MM.1S (cell line): ENCODE measurements at regions not wholly inside any gene's neighbourhood (a gene's known extent, or its start where the extent isn't known, plus 50 kb on each side); places are given as distances from the start of the nearest gene placed in this dataset.
"Not testable (repeated sequence)": the region's sequence is repeated elsewhere in the genome, so short reads cannot be mapped to it uniquely, and the experiment has no call there.

Experiments used
- DNase-seq: peaks from one replicate; pipeline ENCODE4 v3.0.0-alpha.2; 2015
- H2AFZ ChIP-seq: fragments of 300-600 bp; sonication (generic); 2 replicates; pipeline ENCODE4 v1.6.0; 2016; ENCODE audit warnings: antibody characterized with exemption, low read length
- H3F3A ChIP-seq: fragments of 300-600 bp; sonication (generic); 2 replicates; pipeline ENCODE4 v1.6.1; 2016; ENCODE audit warnings: mild to moderate bottlenecking, antibody characterized with exemption, low read length, moderate library complexity, mixed read lengths; ENCODE audit not compliant: insufficient read depth
- H3K27ac ChIP-seq: fragments of 300-600 bp; sonication (generic); 2 replicates; pipeline ENCODE4 v1.5.1; 2016; ENCODE audit warnings: mild to moderate bottlenecking, low read length
- H3K27me3 ChIP-seq: fragments of 300-600 bp; sonication (generic); replicated peaks from 2 replicates; pipeline ENCODE4 v1.6.0; 2016; ENCODE audit warnings: low read length; ENCODE audit not compliant: insufficient read depth
- H3K36me3 ChIP-seq: fragments of 300-600 bp; sonication (generic); replicated peaks from 2 replicates; pipeline ENCODE4 v1.6.1; 2016; ENCODE audit warnings: mild to moderate bottlenecking, low read length, mixed read lengths; ENCODE audit not compliant: insufficient read depth
- H3K4me1 ChIP-seq: fragments of 300-600 bp; sonication (generic); 2 replicates; pipeline ENCODE4 v1.6.1; 2016; ENCODE audit warnings: low read length, mixed read lengths
- H3K4me2 ChIP-seq: fragments of 300-600 bp; sonication (generic); 2 replicates; pipeline ENCODE4 v1.6.0; 2016; ENCODE audit warnings: low read depth, low read length
- H3K4me3 ChIP-seq: fragments of 300-600 bp; sonication (generic); 2 replicates; pipeline ENCODE4 v1.5.1; 2016; ENCODE audit warnings: low read length, mixed read lengths
- H3K79me2 ChIP-seq: fragments of 300-600 bp; sonication (generic); 2 replicates; pipeline ENCODE4 v1.6.1; 2016; ENCODE audit warnings: mixed run types, low read length, mixed read lengths
- H3K9ac ChIP-seq: fragments of 300-600 bp; sonication (generic); 2 replicates; pipeline ENCODE4 v1.6.1; 2016; ENCODE audit warnings: low read length, mixed read lengths
- H3K9me2 ChIP-seq: fragments of 300-600 bp; sonication (generic); replicated peaks from 2 replicates; pipeline ENCODE4 v1.6.1; 2016; ENCODE audit warnings: mild to moderate bottlenecking, low read length, mixed read lengths; ENCODE audit not compliant: insufficient read depth
- H3K9me3 ChIP-seq: fragments of 300-600 bp; sonication (generic); replicated peaks from 2 replicates; pipeline ENCODE4 v1.6.1; 2016; ENCODE audit warnings: mild to moderate bottlenecking, low read length, mixed read lengths; ENCODE audit not compliant: insufficient read depth
- H4K20me1 ChIP-seq: fragments of 300-600 bp; sonication (generic); 2 replicates; pipeline ENCODE4 v1.6.1; 2016; ENCODE audit warnings: mild to moderate bottlenecking, low read length, moderate library complexity, mixed read lengths; ENCODE audit not compliant: insufficient read depth

GRCh38 chr9:67418496-67419079, 426.2 kb upstream of the SPATA31A3 start:
- H3K9me3 ChIP-seq, H3K27ac ChIP-seq, H3K79me2 ChIP-seq, H3K4me1 ChIP-seq, H3K27me3 ChIP-seq, H3K36me3 ChIP-seq, H4K20me1 ChIP-seq, H3K9me2 ChIP-seq, H3F3A ChIP-seq, H2AFZ ChIP-seq, H3K4me2 ChIP-seq, H3K9ac ChIP-seq, DNase-seq, H3K4me3 ChIP-seq: not testable (repeated sequence)

GRCh38 chr9:67417341-67417983, 425.1 kb upstream of the SPATA31A3 start:
- not testable (repeated sequence) for H3K9me3 ChIP-seq, H2AFZ ChIP-seq, H3K4me1 ChIP-seq, H3K4me2 ChIP-seq, H3K9me2 ChIP-seq, H3K36me3 ChIP-seq, H3K4me3 ChIP-seq, H3K27ac ChIP-seq, H3K27me3 ChIP-seq, H3K79me2 ChIP-seq, H3K9ac ChIP-seq, H4K20me1 ChIP-seq, H3F3A ChIP-seq, DNase-seq

- not testable (repeated sequence) for H3F3A ChIP-seq, DNase-seq, H3K27ac ChIP-seq, H3K9me3 ChIP-seq, H3K27me3 ChIP-seq, H3K9ac ChIP-seq, H3K4me1 ChIP-seq, H3K4me3 ChIP-seq, H3K36me3 ChIP-seq, H3K79me2 ChIP-seq, H3K4me2 ChIP-seq, H4K20me1 ChIP-seq, H2AFZ ChIP-seq, H3K9me2 ChIP-seq
Measured at GRCh38 chr9:67416639-67417038, 424.3 kb upstream of the SPATA31A3 start.

GRCh38 chr9:67410606-67411220, 418.4 kb upstream of the SPATA31A3 start:
- H3K4me3 ChIP-seq, H3K4me2 ChIP-seq, H3F3A ChIP-seq, H3K4me1 ChIP-seq, H3K27me3 ChIP-seq, H3K9ac ChIP-seq, H3K27ac ChIP-seq, H3K9me3 ChIP-seq, H2AFZ ChIP-seq, H3K36me3 ChIP-seq, H3K79me2 ChIP-seq, H4K20me1 ChIP-seq, DNase-seq, H3K9me2 ChIP-seq: not testable (repeated sequence)

GRCh38 chr9:67403739-67404138, 411.4 kb upstream of the SPATA31A3 start:
- not testable (repeated sequence) for H3F3A ChIP-seq, H4K20me1 ChIP-seq, H3K4me3 ChIP-seq, H3K9ac ChIP-seq, H3K36me3 ChIP-seq, H2AFZ ChIP-seq, H3K4me1 ChIP-seq, H3K79me2 ChIP-seq, H3K4me2 ChIP-seq, H3K9me2 ChIP-seq, H3K27me3 ChIP-seq, DNase-seq, H3K27ac ChIP-seq, H3K9me3 ChIP-seq

- not testable (repeated sequence) for H3K27ac ChIP-seq, H3K4me3 ChIP-seq
Measured at GRCh38 chr9:67397731-67398130, 405.4 kb upstream of the SPATA31A3 start.

GRCh38 chr9:67394782-67395181, 402.4 kb upstream of the SPATA31A3 start:
- not testable (repeated sequence) for H3K4me2 ChIP-seq, H3K36me3 ChIP-seq, DNase-seq, H3K79me2 ChIP-seq, H3F3A ChIP-seq, H4K20me1 ChIP-seq, H3K4me3 ChIP-seq, H3K9me2 ChIP-seq, H3K9me3 ChIP-seq, H2AFZ ChIP-seq, H3K27ac ChIP-seq, H3K27me3 ChIP-seq, H3K9ac ChIP-seq, H3K4me1 ChIP-seq

More at GRCh38 chr9:67397731-67398130, 405.4 kb upstream of the SPATA31A3 start:
- H3K9me2 ChIP-seq, H3K4me2 ChIP-seq, H4K20me1 ChIP-seq, DNase-seq, H3K9ac ChIP-seq, H3K4me1 ChIP-seq, H3F3A ChIP-seq, H2AFZ ChIP-seq, H3K36me3 ChIP-seq, H3K27me3 ChIP-seq, H3K9me3 ChIP-seq, H3K79me2 ChIP-seq: not testable (repeated sequence)

GRCh38 chr9:67394038-67394437, 401.7 kb upstream of the SPATA31A3 start:
- H3K36me3 ChIP-seq, H3K9me3 ChIP-seq, H2AFZ ChIP-seq, H3K27ac ChIP-seq, H3K9ac ChIP-seq, H3K79me2 ChIP-seq, H3K4me1 ChIP-seq, H3K4me3 ChIP-seq, H4K20me1 ChIP-seq, H3K27me3 ChIP-seq, H3K9me2 ChIP-seq, H3F3A ChIP-seq, H3K4me2 ChIP-seq, DNase-seq: not testable (repeated sequence)
